ENCODE measurements at regions not wholly inside any gene's neighbourhood (a gene's known extent, or its start where the extent isn't known, plus 50 kb on each side); places are given as distances from the start of the nearest gene placed in this dataset.
"Not testable (repeated sequence)": the region's sequence is repeated elsewhere in the genome, so short reads cannot be mapped to it uniquely, and the experiment has no call there.

- in situ Hi-C loops (cut with HindIII; ENCODE audit: low pct_unique_long_range_greater_than_20kb, low sequenced_read_pairs); DNase-seq (ENCODE audit: low read depth): not testable (repeated sequence)
Measured at GRCh38 chr1:29681416-29681815, 445.1 kb downstream of the PTPRU start.

GRCh38 chr1:29679828-29680558 lies 443.7 kb downstream of the PTPRU start:
- no peak for DNase-seq (ENCODE audit: low read depth)
- in situ Hi-C loops (cut with HindIII; ENCODE audit: low pct_unique_long_range_greater_than_20kb, low sequenced_read_pairs): no loop called here

- in situ Hi-C loops (cut with HindIII; ENCODE audit: low pct_unique_long_range_greater_than_20kb, low sequenced_read_pairs): no loop called here
- DNase-seq (ENCODE audit: low read depth): no peak
Measured at GRCh38 chr1:29679316-29679715, 443.0 kb downstream of the PTPRU start.

GRCh38 chr1:29677028-29678024 lies 441.0 kb downstream of the PTPRU start:
- in situ Hi-C loops (cut with HindIII; ENCODE audit: low pct_unique_long_range_greater_than_20kb, low sequenced_read_pairs): no loop called here
- DNase-seq (ENCODE audit: low read depth): no peak

GRCh38 chr1:29676496-29676895 lies 440.2 kb downstream of the PTPRU start:
- DNase-seq (ENCODE audit: low read depth): no peak
- in situ Hi-C loops (cut with HindIII; ENCODE audit: low pct_unique_long_range_greater_than_20kb, low sequenced_read_pairs): no loop called here

- in situ Hi-C loops (cut with HindIII; ENCODE audit: low pct_unique_long_range_greater_than_20kb, low sequenced_read_pairs): no loop called here
- DNase-seq (ENCODE audit: low read depth): peak; percentile 10
Measured at GRCh38 chr1:29675481-29676263, 439.4 kb downstream of the PTPRU start.

GRCh38 chr1:29674627-29675326 lies 438.5 kb downstream of the PTPRU start:
- in situ Hi-C loops (cut with HindIII; ENCODE audit: low pct_unique_long_range_greater_than_20kb, low sequenced_read_pairs): no loop called here
- no peak for DNase-seq (ENCODE audit: low read depth)

- in situ Hi-C loops (cut with HindIII; ENCODE audit: low pct_unique_long_range_greater_than_20kb, low sequenced_read_pairs): no loop called here
Measured at GRCh38 chr1:29673669-29674626, 437.6 kb downstream of the PTPRU start.

GRCh38 chr1:29673228-29673500 lies 436.8 kb downstream of the PTPRU start:
- no peak for DNase-seq (ENCODE audit: low read depth)
- in situ Hi-C loops (cut with HindIII; ENCODE audit: low pct_unique_long_range_greater_than_20kb, low sequenced_read_pairs): no loop called here

More at GRCh38 chr1:29673669-29674626, 437.6 kb downstream of the PTPRU start:
- peak; percentile 21 for DNase-seq (ENCODE audit: low read depth)

GRCh38 chr1:29672416-29673227 lies 436.3 kb downstream of the PTPRU start:
- in situ Hi-C loops (cut with HindIII; ENCODE audit: low pct_unique_long_range_greater_than_20kb, low sequenced_read_pairs): no loop called here
- no peak for DNase-seq (ENCODE audit: low read depth)

- in situ Hi-C loops (cut with HindIII; ENCODE audit: low pct_unique_long_range_greater_than_20kb, low sequenced_read_pairs): no loop called here
- DNase-seq (ENCODE audit: low read depth): no peak
Measured at GRCh38 chr1:29671446-29672356, 435.4 kb downstream of the PTPRU start.

GRCh38 chr1:29670752-29671151 lies 434.4 kb downstream of the PTPRU start:
- no peak for DNase-seq (ENCODE audit: low read depth)
- in situ Hi-C loops (cut with HindIII; ENCODE audit: low pct_unique_long_range_greater_than_20kb, low sequenced_read_pairs): no loop called here

GRCh38 chr1:29669912-29670311 lies 433.6 kb downstream of the PTPRU start:
- DNase-seq (ENCODE audit: low read depth): no peak

GRCh38 chr1:29669158-29669871 lies 433.0 kb downstream of the PTPRU start:
- in situ Hi-C loops (cut with HindIII; ENCODE audit: low pct_unique_long_range_greater_than_20kb, low sequenced_read_pairs): no loop called here
- DNase-seq (ENCODE audit: low read depth): no peak

More at GRCh38 chr1:29669912-29670311, 433.6 kb downstream of the PTPRU start:
- in situ Hi-C loops (cut with HindIII; ENCODE audit: low pct_unique_long_range_greater_than_20kb, low sequenced_read_pairs): no loop called here
